ENCODE measurements at regions not wholly inside any gene's neighbourhood (a gene's known extent, or its start where the extent isn't known, plus 50 kb on each side); places are given as distances from the start of the nearest gene placed in this dataset.
"Not testable (repeated sequence)": the region's sequence is repeated elsewhere in the genome, so short reads cannot be mapped to it uniquely, and the experiment has no call there.

- TF ChIP-seq POLR2A, CTCF (IDR thresholded peaks at IDR 0.05): not testable (repeated sequence)
Observed at GRCh38 chr7:41435020-41435419, 267.9 kb downstream of the INHBA start.
